MV-4-11 (cell line): ENCODE measurements at regions not wholly inside any gene's neighbourhood (a gene's known extent, or its start where the extent isn't known, plus 50 kb on each side); places are given as distances from the start of the nearest gene placed in this dataset.
A peak's percentile ranks its signal among the peaks of the same experiment; 100 is the strongest.
"Not testable (repeated sequence)": the region's sequence is repeated elsewhere in the genome, so short reads cannot be mapped to it uniquely, and the experiment has no call there.

Source experiments
- DNase-seq: peaks from one replicate; lab custom pipeline; 2025; lab: John Stamatoyannopoulos, UW

- DNase-seq: no peak
These were observed 111.6 kb downstream of the MAGEE2 start for GRCh38 chrX:75673468-75673867.

GRCh38 chrX:75655627-75656026, 129.4 kb downstream of the MAGEE2 start:
- DNase-seq: no peak

- DNase-seq: no peak
These were observed 127.0 kb upstream of the ZDHHC15 start for GRCh38 chrX:75649829-75650228.

DNA sequence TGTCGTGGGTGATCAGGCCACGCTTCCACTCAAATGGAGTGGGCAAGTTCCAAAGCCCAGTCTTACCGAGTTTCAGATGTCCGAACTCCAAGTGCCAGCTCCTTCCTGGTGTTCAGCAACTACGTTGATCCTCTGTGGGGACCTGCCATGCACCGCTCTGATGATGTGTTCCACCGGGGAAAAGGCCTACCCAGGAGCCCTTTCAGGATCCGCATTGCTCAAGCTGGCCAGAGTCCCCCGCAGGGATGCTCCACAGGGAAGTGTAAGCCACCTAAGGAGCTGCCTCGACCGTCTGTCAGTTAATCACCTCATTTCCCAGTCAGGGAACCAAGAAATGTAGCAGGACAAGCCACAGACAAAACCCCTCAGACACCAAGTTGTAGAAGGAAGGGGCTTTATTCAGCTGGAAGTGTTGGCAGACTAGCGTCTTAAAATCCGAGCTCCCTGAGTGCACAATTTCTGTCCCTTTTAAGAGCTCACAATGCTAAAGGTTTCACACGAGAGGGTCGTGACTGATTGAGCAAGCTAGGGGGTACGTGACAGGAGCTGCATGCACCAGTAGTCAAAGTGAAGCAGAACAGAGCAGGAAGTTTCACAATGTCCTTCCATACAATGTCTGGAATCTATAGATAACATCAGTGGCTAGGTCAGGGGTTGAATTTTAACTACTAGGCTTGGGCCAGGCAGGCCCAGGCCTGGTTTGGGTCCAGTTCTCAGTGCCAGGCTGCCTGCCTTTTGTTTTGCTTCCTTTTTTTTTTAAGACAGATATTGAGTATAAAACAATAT, 126.2 kb upstream of the ZDHHC15 start:
- no peak for DNase-seq

- peak; percentile 3 for DNase-seq
These were observed 120.0 kb upstream of the ZDHHC15 start for GRCh38 chrX:75642811-75643361.

DNA sequence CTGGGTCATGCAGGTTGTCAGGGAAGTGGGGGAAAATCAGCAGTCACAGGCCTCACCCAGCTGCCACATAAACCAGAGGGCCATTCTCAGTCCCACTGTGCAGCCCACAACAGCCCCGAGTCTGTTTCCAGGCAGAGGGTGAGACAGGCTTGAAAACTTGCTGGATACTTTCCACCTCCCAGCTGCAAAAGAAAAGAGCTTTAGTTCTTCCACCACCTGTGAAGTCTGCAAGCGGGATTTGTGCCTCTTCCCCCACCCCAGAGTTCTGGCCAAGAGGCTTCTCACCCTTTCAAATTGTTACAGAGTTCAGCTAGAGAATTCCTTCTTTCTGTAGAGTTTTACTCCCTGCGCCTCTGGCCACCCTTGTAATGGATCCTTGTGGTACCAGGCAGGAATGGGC, 115.5 kb upstream of the ZDHHC15 start:
- no peak for DNase-seq

DNA sequence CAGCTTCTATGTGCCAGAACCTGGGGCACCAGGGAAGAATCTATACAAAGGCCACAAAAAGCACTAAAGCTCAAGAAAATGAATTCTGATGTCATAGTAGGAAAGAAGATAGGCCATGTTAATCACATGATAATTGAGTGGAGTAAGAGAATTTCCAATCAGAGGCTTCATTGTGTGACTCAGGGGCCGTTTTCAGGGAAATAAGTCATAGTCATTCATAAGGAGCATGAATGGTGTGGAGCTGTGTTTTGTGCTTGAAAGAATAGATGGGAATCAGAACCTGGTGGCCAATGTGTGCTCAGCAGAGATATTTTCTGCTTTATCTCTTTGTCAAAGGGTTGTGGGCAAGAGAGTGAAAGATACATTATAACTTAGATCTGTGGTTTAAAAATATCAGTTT, 102.4 kb upstream of the ZDHHC15 start:
- DNase-seq: no peak

DNA sequence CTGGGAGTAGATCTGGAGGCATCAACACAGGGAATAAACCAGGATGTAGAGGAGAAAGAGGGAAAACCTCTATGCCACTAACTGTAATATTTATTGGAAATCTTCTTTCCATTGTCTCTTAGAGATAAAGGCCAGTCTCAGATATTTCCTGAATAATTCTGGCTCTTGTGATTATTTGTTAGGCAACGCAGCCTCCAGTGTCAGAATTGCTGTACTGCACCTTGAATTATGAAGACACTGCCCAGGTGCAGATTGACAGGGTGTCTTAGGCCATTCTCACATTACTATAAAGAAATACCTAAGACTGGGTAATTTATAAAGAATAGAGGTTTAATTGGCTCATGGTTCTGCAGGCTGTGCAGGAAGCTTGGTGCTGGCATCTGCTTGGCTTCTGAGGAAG, 100.7 kb upstream of the ZDHHC15 start:
- no peak for DNase-seq

DNA sequence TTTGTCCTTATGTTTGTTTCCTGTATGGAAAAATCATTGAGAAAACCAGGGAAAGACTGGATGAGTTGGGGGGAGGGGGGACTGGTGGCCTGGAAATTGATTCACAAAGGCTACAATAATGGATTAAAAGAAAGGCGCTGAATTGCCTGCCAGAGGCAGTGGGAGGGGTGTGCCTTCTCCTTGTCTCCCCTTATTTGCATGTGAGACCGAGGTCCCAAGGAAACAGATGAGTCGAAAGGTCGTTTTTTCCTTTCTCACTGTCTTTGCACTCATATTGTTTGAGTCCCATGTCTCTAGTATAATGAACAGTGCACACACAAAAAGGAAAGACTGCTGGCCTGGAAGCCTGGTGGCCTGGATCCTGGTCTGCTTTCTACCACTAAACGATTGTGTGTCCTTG, 86.6 kb upstream of the ZDHHC15 start:
- DNase-seq: no peak

DNA sequence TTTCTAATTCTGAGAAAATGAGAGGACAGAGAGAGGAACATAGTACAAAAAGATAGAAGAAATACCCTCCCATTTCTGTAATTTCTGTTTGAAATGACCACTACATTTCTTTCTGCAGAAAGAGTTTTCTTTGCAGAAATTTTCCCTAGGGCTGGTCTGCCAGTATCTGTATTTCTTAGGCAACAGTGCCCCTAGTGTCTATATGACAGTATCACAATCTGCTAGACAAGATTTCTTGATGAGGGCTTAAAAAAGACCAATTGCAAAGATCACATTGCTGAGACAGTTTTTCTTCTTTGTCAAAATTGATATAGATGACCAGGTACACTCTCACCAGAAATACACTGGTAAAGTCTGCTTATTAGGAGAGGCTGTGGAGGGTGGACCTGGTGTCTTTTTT, 81.0 kb upstream of the ZDHHC15 start:
- no peak for DNase-seq

DNA sequence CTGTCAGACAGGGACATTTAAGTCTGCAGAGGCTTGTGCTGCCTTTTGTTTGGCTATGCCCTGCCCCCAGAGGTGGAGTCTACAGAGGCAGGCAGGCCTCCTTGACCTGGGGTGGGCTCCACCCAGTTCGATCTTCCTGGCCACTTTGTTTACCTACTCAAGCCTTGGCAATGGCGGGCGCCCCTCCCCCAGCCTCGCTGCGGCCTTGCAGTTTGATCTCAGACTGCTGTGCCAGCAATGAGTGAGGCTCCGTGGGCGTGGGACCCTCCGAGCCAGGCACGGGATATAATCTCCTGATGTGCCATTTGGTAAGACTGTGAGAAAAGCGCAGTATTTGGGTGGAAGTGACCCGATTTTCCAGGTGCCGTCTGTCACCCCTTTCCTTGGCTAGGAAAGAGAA, 79.2 kb upstream of the ZDHHC15 start:
- DNase-seq: not testable (repeated sequence)

GRCh38 chrX:75596178-75596577, 73.3 kb upstream of the ZDHHC15 start:
- no peak for DNase-seq

DNA sequence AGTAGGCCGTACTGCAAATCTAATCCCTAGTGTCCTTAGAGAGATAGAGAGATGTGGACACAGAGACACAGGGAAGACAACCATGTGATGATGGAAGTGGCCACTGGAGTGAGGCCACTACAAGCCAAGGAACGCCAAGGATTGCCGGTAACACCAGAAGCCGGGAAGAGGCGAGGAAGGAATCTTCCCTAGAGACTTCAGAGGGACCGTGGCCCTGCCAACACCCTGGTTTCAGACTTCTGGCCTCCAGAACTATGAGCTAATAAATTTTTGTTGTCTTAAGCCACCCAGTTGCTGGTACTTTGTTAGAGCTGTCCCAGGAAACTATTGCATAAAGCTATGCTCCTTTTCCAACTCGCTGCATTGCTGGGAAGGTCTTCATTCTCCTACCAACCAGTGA, 70.3 kb upstream of the ZDHHC15 start:
- DNase-seq: not testable (repeated sequence)

GRCh38 chrX:75582511-75582910, 59.7 kb upstream of the ZDHHC15 start:
- DNase-seq: no peak
